HEK293 (cell line): ENCODE measurements at regions not wholly inside any gene's neighbourhood (a gene's known extent, or its start where the extent isn't known, plus 50 kb on each side); places are given as distances from the start of the nearest gene placed in this dataset.

ENCODE experiments used
- CTCF ChIA-PET: fragments of 350-600 bp; formaldehyde crosslinking; extraction: SDS; loops from one replicate; lab custom pipeline; 2021; ENCODE audit warnings: antibody characterized with exemption; lab: Yijun Ruan, JAX
- POLR2A ChIA-PET: fragments of 300-600 bp; formaldehyde crosslinking; extraction: SDS; loops from one replicate; lab custom pipeline; 2020; ENCODE audit warnings: antibody characterized with exemption, inconsistent platforms; lab: Yijun Ruan, JAX
- H3K27ac ChIP-seq: fragments of 200-500 bp; sonication (Bioruptor generic); 2 replicates; pipeline ENCODE4 v1.5.1; 2014; ENCODE audit warnings: low read depth, low read length, control low read depth, inconsistent platforms; ENCODE audit errors: extremely low read depth
- H3K36me3 ChIP-seq, 2 experiments: fragments of 200-500 bp in 1 of 2; sonication (Bioruptor generic) in 1 of 2; 1 replicate in 1 of 2; 2 replicates in 1 of 2; pipeline ENCODE4 v1.5.1; 2014 to 2017; ENCODE audit warnings: inconsistent platforms in 2 of 2, low read length in 2 of 2; ENCODE audit not compliant: control insufficient read depth in 2 of 2, insufficient read depth in 1 of 2
- H3K4me1 ChIP-seq: fragments of 200-500 bp; sonication (Bioruptor generic); 2 replicates; pipeline ENCODE4 v1.5.1; 2014; ENCODE audit warnings: mild to moderate bottlenecking, low read length, inconsistent platforms; ENCODE audit not compliant: control insufficient read depth, insufficient read depth
- H3K4me3 ChIP-seq: 2 replicates; pipeline ENCODE4 v1.5.1; 2011; ENCODE audit warnings: low read depth, mild to moderate bottlenecking, control low read depth, low read length, moderate library complexity
- H3K9me3 ChIP-seq: fragments of 200-500 bp; sonication (Bioruptor generic); 2 replicates; pipeline ENCODE4 v1.5.1; 2014; ENCODE audit warnings: low read depth, low read length, inconsistent platforms; ENCODE audit not compliant: control insufficient read depth, insufficient read depth
- BCL11B ChIP-seq: fragments of 450-650 bp; formaldehyde crosslinking; IDR thresholded peaks from 2 replicates; pipeline ENCODE4 v1.5.1; 2016; ENCODE audit warnings: low read depth, missing biosample characterization, missing genetic modification characterization
- GLI4 ChIP-seq: fragments of 450-650 bp; formaldehyde crosslinking; IDR thresholded peaks from 2 replicates; pipeline ENCODE4 v1.5.1; 2016; ENCODE audit warnings: missing biosample characterization, missing genetic modification characterization
- HOXC10 ChIP-seq: sonication (generic); formaldehyde crosslinking; IDR thresholded peaks from 2 replicates; pipeline ENCODE4 v1.8.1; 2023; ENCODE audit warnings: mild to moderate bottlenecking, missing genetic modification reagents
- KLF8 ChIP-seq: fragments of 450-650 bp; formaldehyde crosslinking; IDR thresholded peaks from 2 replicates; pipeline ENCODE4 v1.5.1; 2016; ENCODE audit warnings: missing biosample characterization, missing genetic modification characterization
- TCF7L2 ChIP-seq: IDR thresholded peaks from 2 replicates; pipeline ENCODE4 v1.6.1; 2011; ENCODE audit warnings: low read depth, mild to moderate bottlenecking, inconsistent platforms, low read length, moderate library complexity, borderline replicate concordance
- ZFHX2 ChIP-seq: fragments of 450-650 bp; formaldehyde crosslinking; conservative IDR thresholded peaks from 2 replicates; pipeline ENCODE4 v1.5.1; 2016; ENCODE audit warnings: missing biosample characterization, missing genetic modification characterization
- ZFP69B ChIP-seq: fragments of 450-650 bp; formaldehyde crosslinking; IDR thresholded peaks from 2 replicates; pipeline ENCODE4 v1.5.1; 2016; ENCODE audit warnings: missing biosample characterization, missing genetic modification characterization
- ZIC2 ChIP-seq: fragments of 450-650 bp; formaldehyde crosslinking; IDR thresholded peaks from 2 replicates; pipeline ENCODE4 v1.5.1; 2016; ENCODE audit warnings: missing biosample characterization, missing genetic modification characterization
- ZNF114 ChIP-seq: fragments of 450-650 bp; formaldehyde crosslinking; IDR thresholded peaks from 2 replicates; pipeline ENCODE4 v1.5.0; 2017; ENCODE audit warnings: missing biosample characterization, missing genetic modification characterization
- ZNF133 ChIP-seq: fragments of 450-650 bp; formaldehyde crosslinking; IDR thresholded peaks from 2 replicates; pipeline ENCODE4 v1.5.1; 2016; ENCODE audit warnings: missing biosample characterization, missing genetic modification characterization
- ZNF202 ChIP-seq: fragments of 450-650 bp; formaldehyde crosslinking; IDR thresholded peaks from 2 replicates; pipeline ENCODE4 v1.5.1; 2016; ENCODE audit warnings: missing biosample characterization, missing genetic modification characterization, borderline replicate concordance
- ZNF221 ChIP-seq: fragments of 450-650 bp; formaldehyde crosslinking; IDR thresholded peaks from 2 replicates; pipeline ENCODE4 v1.5.1; 2017; ENCODE audit warnings: missing biosample characterization, missing genetic modification characterization, borderline replicate concordance
- ZNF23 ChIP-seq: fragments of 450-650 bp; formaldehyde crosslinking; IDR thresholded peaks from 2 replicates; pipeline ENCODE4 v1.5.1; 2016; ENCODE audit warnings: missing biosample characterization, missing genetic modification characterization, borderline replicate concordance
- ZNF266 ChIP-seq: fragments of 450-650 bp; formaldehyde crosslinking; IDR thresholded peaks from 2 replicates; pipeline ENCODE4 v1.5.1; 2016; ENCODE audit warnings: missing biosample characterization, missing genetic modification characterization, low read depth
- ZNF404 ChIP-seq: fragments of 450-650 bp; formaldehyde crosslinking; IDR thresholded peaks from 2 replicates; pipeline ENCODE4 v1.5.1; 2017; ENCODE audit warnings: missing biosample characterization, missing genetic modification characterization
- ZNF558 ChIP-seq: fragments of 450-650 bp; formaldehyde crosslinking; IDR thresholded peaks from 2 replicates; pipeline ENCODE4 v1.5.1; 2016; ENCODE audit warnings: missing biosample characterization, missing genetic modification characterization
- ZNF560 ChIP-seq: fragments of 450-650 bp; formaldehyde crosslinking; IDR thresholded peaks from 2 replicates; pipeline ENCODE4 v1.5.1; 2017; ENCODE audit warnings: missing biosample characterization, missing genetic modification characterization, borderline replicate concordance
- ZNF623 ChIP-seq: fragments of 450-650 bp; formaldehyde crosslinking; IDR thresholded peaks from 2 replicates; pipeline ENCODE4 v1.5.1; 2016; ENCODE audit warnings: missing biosample characterization, missing genetic modification characterization
- TF ChIP-seq, protein P1 (sequence below): fragments of 450-650 bp; formaldehyde crosslinking; IDR thresholded peaks from 2 replicates; pipeline ENCODE4 v1.5.1; 2017; ENCODE audit warnings: missing biosample characterization, mild to moderate bottlenecking, missing genetic modification characterization, moderate library complexity
- TF ChIP-seq, protein P2 (sequence below): fragments of 450-650 bp; formaldehyde crosslinking; IDR thresholded peaks from 2 replicates; pipeline ENCODE4 v1.5.1; 2016; ENCODE audit warnings: missing biosample characterization, missing genetic modification characterization, borderline replicate concordance
- TF ChIP-seq, protein P3 (sequence below): fragments of 450-650 bp; formaldehyde crosslinking; IDR thresholded peaks from 2 replicates; pipeline ENCODE4; 2016; ENCODE audit warnings: missing biosample characterization, missing genetic modification characterization
- TF ChIP-seq, protein P4 (sequence below): fragments of 450-650 bp; formaldehyde crosslinking; IDR thresholded peaks from 2 replicates; pipeline ENCODE4 v1.5.0; 2017; ENCODE audit warnings: missing biosample characterization, missing genetic modification characterization, borderline replicate concordance

DNA sequence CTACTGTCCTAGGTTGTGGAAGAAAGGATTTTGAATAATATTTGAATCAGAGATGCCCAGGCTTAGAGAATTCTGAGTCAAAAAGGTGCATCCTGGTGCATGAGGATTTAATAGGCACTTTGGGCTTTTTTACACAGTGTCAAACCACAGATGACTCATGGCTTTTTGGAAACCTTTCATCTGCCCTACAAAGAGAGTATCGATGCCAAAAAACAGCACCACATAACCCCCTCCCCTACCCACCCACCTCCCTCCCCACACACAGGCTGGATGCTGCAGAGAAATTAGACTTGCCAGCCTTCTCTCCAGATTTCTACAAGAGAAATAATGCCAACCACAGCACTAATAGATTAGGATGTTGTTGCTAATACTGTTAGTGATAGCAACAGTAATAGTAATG lies 779.3 kb downstream of the NLGN4X start (continued):
- TF ChIP-seq ZNF23 (tag by site-specific recombination) (no peak), ZNF266 (tag by site-specific recombination) (no peak)

DNA sequence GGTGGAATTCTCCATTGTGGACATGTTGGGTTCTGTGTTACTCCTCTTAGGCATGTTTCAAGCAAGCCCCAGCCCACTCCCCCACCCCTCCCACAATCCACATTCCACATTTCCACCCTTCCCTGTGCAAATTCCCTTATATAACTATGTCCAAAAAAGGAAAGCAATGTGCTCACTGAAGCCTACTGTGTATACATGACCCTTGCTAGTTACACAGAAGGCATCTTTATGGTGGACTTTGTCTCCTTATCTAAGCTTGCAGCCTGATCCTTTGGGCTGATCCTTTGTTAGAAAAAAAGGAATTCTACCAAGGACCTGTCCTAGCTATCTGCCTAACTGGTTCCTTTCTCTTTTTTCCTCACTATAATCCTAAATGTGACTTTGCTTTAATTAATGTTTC lies 796.8 kb downstream of the NLGN4X start:
- TF ChIP-seq, protein P1, sequence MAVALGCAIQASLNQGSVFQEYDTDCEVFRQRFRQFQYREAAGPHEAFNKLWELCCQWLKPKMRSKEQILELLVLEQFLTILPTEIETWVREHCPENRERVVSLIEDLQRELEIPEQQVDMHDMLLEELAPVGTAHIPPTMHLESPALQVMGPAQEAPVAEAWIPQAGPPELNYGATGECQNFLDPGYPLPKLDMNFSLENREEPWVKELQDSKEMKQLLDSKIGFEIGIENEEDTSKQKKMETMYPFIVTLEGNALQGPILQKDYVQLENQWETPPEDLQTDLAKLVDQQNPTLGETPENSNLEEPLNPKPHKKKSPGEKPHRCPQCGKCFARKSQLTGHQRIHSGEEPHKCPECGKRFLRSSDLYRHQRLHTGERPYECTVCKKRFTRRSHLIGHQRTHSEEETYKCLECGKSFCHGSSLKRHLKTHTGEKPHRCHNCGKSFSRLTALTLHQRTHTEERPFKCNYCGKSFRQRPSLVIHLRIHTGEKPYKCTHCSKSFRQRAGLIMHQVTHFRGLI (tag by site-specific recombination): no peak
- TF ChIP-seq ZFP69B (tag by site-specific recombination): no peak
- TF ChIP-seq ZNF623 (tag by site-specific recombination): no peak
- TF ChIP-seq, protein P2, sequence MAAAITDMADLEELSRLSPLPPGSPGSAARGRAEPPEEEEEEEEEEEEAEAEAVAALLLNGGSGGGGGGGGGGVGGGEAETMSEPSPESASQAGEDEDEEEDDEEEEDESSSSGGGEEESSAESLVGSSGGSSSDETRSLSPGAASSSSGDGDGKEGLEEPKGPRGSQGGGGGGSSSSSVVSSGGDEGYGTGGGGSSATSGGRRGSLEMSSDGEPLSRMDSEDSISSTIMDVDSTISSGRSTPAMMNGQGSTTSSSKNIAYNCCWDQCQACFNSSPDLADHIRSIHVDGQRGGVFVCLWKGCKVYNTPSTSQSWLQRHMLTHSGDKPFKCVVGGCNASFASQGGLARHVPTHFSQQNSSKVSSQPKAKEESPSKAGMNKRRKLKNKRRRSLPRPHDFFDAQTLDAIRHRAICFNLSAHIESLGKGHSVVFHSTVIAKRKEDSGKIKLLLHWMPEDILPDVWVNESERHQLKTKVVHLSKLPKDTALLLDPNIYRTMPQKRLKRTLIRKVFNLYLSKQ (tag by site-specific recombination): no peak
- TF ChIP-seq ZNF558 (tag by site-specific recombination): no peak
- TF ChIP-seq ZFHX2: no peak
- no peak for TF ChIP-seq ZNF560
- TF ChIP-seq HOXC10 (CRISPR knock-in tag): no peak
- TF ChIP-seq, all 188 proteins: peak for 0
- no peak overlapping the region for H3K27ac ChIP-seq
- POLR2A ChIA-PET: no interaction called here
- no peaks in the 10 kb centered on the region for H3K9me3 ChIP-seq
- no peaks in the 10 kb centered on the region for H3K36me3 ChIP-seq
- H3K4me1 ChIP-seq: no peaks in the 10 kb centered on the region
- CTCF ChIA-PET: no interaction called here
- H3K4me3 ChIP-seq: no peak overlapping the region

DNA sequence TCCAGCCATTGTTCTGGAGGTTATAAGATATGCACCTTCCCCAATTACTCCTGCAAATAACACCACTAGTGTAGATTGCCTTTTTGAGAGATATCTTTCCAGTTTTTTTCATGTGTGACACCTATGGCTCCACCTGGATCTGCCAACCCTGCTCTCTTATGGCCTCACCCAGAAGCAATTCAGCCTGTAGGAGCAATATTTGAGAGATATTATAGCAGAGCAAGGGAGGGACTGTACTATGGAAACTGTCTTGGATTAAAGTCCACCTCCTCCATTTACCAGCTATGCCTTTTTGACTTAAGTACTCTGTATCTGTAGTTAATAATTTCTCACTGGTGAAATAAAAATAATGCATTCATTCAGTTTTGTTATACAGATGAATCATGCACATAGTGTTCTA lies 803.5 kb downstream of the NLGN4X start:
- H3K9me3 ChIP-seq: no peaks in the 10 kb centered on the region
- TF ChIP-seq, protein P3, sequence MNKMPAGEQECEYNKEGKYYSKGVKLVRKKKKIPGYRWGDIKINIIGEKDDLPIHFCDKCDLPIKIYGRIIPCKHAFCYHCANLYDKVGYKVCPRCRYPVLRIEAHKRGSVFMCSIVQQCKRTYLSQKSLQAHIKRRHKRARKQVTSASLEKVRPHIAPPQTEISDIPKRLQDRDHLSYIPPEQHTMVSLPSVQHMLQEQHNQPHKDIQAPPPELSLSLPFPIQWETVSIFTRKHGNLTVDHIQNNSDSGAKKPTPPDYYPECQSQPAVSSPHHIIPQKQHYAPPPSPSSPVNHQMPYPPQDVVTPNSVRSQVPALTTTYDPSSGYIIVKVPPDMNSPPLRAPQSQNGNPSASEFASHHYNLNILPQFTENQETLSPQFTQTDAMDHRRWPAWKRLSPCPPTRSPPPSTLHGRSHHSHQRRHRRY (tag by site-specific recombination): no peak
- TF ChIP-seq TCF7L2 (no peak), ZNF202 (tag by site-specific recombination) (no peak), BCL11B (no peak), ZNF221 (tag by site-specific recombination) (no peak), ZNF404 (tag by site-specific recombination) (no peak), ZNF133 (tag by site-specific recombination) (no peak), GLI4 (tag by site-specific recombination) (no peak), KLF8 (tag by site-specific recombination) (no peak), ZIC2 (tag by site-specific recombination) (no peak), ZNF114 (no peak)
- TF ChIP-seq, protein P4, sequence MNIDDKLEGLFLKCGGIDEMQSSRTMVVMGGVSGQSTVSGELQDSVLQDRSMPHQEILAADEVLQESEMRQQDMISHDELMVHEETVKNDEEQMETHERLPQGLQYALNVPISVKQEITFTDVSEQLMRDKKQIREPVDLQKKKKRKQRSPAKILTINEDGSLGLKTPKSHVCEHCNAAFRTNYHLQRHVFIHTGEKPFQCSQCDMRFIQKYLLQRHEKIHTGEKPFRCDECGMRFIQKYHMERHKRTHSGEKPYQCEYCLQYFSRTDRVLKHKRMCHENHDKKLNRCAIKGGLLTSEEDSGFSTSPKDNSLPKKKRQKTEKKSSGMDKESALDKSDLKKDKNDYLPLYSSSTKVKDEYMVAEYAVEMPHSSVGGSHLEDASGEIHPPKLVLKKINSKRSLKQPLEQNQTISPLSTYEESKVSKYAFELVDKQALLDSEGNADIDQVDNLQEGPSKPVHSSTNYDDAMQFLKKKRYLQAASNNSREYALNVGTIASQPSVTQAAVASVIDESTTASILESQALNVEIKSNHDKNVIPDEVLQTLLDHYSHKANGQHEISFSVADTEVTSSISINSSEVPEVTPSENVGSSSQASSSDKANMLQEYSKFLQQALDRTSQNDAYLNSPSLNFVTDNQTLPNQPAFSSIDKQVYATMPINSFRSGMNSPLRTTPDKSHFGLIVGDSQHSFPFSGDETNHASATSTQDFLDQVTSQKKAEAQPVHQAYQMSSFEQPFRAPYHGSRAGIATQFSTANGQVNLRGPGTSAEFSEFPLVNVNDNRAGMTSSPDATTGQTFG (tag by site-specific recombination): no peak
- H3K27ac ChIP-seq: no peak overlapping the region
- ChIA-PET CTCF (no interaction called here), POLR2A (no interaction called here)
- no peaks in the 10 kb centered on the region for H3K36me3 ChIP-seq
- no peaks in the 10 kb centered on the region for H3K4me1 ChIP-seq
- no peak overlapping the region for H3K4me3 ChIP-seq
